ENCODE measurements at regions not wholly inside any gene's neighbourhood (a gene's known extent, or its start where the extent isn't known, plus 50 kb on each side); places are given as distances from the start of the nearest gene placed in this dataset.
"Not testable (repeated sequence)": the region's sequence is repeated elsewhere in the genome, so short reads cannot be mapped to it uniquely, and the experiment has no call there.

DNA sequence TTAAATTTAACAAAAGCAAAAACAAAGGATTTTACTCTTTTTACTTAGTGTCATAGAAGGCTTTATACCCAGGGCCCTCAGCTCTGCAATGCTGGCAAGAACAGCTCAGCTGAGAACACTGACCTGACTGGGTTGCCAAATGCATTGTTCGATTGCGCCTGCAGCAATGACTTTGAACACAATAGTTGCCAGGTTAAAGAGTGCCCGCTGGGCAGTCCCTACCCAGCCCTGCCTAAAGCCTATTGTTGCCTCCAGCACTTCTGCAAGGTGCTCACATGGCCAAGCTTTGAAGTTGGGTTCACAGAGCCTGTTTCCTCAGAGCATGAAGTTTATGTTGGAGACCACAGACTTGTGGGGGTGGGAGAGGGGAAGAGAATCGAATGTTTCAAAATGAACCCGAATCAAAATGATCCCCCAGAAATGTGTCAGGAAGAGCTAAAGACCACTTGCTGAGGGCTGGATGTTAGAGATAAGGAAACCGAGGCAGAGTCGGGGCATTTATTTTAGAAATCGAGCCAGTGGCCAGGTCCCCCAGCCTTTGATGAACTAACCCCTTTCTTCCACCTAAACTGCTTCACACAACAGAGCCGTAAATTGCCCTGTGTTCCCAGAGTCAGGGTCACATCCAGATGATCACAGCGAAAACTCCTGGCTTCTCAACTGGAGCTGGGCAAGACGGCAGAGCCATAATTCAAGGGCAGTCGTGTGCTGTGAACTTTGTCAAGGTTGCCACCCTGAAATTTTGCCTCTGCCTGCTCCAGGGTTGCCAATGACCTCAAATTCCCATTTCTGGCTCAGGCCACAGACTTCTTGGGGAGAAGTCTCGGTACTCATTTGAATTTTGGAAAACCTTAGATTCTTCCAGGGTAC is 55.0 kb downstream of the FOXA2 start:
- DNase-seq (ENCODE audit: low read depth), result no peak

DNA sequence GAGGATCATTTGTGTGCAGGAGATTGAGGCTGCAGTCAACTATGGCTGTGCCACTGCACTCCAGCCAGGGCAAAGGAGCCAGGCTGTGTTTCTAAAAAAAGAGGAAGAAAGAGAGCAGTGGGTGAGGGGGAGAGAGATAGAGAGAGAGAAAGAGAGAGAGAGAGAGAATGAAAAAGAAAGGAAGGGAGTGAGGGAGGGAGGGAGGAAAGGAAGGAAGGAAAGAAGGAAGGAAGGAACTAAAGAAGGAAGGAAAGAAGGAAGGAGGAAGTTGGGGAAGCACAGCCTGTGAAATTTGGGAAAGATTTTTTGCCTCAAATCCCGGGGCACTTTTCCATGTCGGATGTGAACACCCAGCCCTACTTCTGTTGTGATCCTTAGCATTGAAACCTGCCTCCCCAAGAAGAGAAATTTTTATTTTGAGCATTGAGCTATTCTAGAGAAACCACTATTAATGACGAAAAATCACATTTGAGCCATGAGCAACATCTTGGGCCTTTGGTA is 57.8 kb downstream of the FOXA2 start:
- DNase-seq (ENCODE audit: low read depth), result no peak

DNA sequence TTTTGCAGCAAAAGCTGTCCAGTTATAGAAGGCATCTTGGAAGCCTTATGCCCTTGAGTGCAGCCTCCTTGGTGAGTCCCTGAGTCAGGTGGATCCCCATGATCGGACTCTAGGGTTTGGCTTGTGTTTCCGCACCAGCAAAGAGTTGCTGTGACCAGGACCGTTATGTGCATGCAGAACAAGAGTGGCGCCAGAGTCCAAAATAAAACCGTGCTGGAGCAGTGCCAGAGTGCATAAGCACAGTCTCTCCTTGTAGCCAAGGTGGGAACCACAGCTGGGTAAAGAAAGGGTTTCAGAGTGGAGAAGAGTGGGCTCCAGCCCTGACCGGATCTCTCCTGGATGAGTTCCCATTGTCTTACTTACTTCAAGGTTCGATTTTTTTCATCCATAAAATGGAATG is 58.6 kb downstream of the FOXA2 start:
- DNase-seq (ENCODE audit: low read depth), result no peak

DNA sequence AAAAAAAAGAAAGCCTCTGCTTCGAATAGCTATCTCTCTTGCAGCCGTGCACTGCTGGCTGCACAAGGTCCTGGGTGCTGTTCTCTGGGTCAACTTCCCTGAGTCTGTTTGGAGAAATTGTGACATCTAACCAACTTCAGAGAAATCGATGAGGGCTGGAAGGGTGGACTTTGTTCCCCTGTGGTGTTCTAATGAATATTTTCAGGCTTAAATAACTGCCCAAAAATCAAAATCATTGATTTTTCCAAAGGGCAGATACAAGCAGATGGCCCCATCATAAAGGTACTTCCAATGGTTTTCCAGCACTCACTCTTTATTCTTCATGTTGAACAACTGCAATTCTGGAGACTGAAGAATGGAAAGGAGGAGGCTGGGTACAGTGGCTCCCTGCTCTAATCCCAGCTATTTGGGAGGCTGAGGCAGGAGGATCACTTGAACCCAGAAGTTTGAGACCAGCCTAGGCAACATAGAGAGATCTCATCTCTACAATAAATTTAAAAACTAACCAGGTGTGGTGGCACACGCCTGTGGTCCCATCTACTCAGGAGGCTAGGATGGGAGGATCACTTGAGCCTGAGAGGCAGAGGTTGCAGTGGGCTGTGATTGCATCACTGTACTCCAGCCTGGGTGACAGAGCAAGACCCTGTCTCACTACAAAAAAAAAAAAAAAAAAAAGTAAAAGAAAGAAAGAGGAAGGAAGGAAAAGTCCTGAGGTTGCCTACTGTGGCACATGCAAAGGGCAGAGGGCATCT is 59.1 kb downstream of the FOXA2 start:
- DNase-seq (ENCODE audit: low read depth), result no peak

DNA sequence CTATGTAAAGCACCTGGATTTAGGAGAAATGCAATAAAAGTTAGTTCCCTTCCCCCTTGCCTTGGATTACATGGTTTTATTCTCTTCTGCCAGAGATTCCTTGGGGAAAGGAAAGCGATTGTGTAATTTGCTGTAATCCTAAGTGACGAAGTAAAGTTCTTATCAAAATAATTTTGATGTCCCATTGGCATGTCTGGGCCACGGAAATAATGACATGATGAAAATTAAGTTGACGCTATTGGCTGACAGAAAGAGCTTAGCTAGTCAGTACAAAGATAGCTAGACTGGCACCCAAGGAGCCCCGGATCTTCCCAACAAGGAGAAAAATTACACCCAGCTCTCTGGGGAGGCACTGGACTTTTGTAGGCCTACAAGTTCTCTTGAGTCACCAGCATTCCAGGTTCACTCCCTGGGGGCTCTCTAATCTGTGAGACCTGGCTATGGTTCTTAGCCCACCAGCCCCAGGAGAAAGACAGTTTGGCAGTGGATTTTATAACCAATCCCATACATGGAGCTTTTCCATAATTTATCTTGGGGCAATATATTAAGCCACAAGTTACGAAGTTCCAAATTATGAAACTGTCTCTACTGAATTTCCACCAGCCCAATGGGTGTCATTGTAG is 59.9 kb downstream of the FOXA2 start:
- DNase-seq (ENCODE audit: low read depth), result no peak

DNA sequence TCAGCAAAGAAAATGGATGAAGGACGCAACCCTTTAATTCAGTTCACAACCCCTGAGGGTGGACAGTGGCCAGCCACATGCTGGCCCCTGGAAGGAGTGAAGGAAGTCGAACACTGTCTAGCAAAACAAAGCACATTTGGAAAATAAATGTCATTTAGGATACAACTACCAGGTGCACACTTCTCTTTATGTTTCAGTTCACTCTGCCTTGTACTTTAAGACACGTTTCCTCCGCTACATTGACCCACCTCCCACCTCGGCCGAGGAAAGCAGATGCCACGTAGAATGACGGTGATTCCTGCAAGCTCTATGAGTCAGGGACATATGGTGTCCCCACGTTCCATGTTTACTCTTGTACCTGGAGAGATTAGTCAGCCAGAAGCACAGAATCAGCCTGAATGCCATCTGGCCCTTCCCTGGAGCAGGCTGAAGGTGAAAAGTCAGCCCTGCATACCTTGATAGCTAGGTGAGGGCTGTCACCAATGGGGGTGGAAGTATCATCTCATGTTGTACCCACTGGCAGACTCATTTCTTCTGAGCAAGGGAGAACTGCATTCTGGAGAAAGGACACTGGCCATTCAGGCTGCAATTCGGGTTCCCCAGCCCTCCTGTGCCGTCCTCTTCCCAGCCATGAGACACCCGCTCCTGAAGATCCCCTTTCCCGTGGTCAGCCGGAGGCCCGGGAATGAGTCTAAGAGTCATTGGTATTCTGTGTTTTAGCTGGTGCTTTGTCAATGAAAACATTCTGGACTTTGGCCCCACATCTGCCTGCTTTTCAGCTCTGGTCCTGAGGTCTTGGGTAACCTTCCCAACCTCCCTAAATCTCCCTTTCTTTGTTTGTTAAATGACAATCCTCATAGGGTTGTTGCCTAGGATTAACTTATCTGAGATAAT is 60.6 kb downstream of the FOXA2 start:
- DNase-seq (ENCODE audit: low read depth), result no peak

DNA sequence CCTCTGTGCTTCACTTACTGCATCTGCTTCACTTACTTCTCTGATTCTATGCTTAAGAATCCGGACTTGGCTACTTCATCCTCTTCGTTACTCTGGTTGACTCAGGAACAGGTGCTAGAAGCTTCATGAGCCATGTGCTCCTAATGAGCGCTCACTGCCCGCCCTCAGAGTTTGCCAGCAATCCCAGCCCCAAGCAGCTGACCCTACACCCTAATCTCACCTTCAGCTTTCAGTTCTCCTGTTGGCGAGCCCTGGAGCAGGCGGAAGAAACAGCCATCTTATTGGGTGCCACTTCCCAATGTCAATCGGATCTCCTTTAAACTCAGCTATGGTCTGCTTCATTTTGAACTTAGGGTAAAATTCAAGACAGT is 61.3 kb downstream of the FOXA2 start:
- DNase-seq (ENCODE audit: low read depth), result no peak

DNA sequence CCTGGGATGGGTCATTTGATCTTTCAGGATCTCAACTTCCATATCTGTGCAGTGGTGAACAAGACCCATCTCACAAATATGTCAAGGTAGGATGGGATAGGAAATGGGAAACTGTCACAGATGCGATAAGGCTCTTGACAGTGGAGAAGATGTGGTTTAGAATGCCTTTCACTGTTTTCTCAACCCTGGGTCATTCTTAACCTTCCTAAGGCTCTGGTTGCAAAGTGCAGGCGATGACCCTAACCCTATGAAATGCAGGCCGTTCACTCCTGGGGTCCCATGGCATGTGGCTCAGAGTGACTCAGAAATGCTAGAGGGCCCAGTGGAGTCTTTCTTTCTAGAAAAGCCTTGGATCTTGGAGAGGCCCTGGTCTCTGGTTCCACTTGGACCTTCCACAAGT is 61.7 kb downstream of the FOXA2 start:
- no peak for DNase-seq (ENCODE audit: low read depth)

DNA sequence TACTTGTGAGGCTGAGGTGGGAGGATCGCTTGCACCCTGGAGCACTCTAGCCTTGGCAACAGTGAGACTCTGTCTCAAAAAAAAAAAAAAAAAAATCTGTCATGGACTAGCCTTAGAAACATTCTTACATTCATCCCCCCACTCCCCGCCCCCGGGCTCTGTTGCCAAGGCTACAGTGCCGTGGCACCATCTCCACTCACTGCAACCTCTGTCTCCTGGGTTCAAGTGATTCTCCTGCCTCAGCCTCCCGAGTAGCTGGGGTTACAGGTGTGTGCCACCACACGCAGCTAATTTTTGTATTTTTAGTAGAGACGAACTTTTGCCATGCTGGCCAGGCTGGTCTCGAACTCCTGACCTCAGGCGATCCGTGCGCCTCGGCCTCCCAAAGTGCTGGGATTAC is 62.4 kb downstream of the FOXA2 start:
- not testable (repeated sequence) for DNase-seq (ENCODE audit: low read depth)

DNA sequence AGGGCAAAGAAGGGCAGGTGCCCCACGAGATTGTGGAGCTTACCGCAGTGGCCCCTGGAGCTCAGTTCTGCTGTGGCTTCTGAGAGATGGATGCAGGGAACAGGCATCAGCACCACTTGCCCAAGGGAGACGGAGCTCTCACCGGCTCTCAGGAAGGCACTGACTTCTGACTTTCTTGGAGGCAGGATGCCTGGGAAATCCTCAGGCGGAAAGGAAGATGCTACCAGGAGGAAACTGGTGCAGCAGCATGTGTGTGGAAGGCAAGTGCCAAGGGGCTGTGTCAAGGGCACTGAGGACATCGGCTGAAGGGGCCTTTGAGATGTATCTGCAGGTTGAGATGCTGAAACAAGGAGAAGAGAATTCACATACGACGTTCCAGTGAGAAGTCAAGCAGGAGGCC is 64.0 kb downstream of the FOXA2 start:
- DNase-seq (ENCODE audit: low read depth), result no peak

DNA sequence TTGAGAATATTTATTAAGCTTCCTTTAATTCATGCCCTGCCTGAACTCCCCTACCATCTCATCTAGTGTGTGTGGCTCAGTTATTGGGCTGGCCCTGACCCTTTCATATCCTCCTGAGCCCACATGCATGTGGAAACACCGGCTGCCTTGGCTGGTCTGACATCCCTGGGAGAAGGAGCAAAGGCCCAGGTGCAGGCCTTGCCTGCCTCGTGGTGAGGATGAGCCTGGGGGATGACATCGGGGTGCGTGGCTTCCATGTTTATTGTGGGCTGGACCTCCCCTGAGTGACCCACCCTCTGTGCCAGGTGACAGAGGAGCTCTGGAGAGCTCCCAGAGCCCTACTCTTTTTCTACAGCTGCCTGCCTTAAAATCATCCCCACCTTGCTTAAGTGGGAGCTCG is 69.1 kb downstream of the FOXA2 start:
- DNase-seq (ENCODE audit: low read depth), result no peak

DNA sequence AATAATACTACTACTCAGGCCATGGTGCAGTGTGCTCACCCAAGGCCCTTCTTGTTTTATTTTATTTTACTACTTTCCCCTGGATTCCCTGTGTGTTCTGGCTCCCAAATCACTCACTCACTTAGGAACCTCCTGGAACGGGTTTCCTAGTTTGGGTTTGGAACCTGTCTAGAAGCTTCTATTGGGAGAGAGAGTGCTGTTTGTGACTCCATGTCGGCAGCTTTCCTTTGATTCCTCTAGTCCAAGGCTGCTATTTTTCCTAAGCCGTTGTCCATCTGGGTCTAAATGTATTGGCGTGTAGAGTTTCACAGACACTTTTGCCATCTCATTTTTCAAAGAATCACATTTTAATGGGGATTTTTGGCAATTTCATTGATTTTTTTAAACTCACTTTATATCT is 70.8 kb downstream of the FOXA2 start:
- DNase-seq (ENCODE audit: low read depth), result no peak

DNA sequence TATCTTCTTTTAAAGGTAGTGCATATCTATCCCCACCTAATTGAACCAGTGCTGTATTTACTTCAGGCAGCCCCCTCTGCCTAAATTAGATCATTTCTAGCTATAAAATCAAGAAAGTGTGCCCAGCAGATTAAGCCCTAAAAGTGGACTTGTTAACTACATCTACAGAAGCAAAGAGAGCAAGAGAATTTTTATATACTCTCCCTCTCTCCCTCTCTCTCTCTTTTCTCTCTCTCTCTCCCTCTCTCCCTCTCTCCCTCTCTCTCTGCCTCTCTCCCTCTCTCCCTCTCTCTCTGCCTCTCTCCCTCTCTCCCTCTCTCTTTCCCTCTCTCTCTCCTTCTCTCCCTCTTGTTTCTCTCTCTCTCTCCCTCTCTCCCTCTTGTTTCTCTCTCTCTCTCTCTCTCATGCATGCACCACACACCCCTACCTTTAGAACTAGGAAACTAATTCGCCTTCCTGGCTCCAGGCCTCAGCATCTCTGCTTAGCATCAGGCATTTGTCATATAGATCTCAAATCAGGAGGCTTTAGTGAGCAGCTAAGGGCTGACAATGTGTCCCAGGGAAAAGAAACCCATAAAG is 71.4 kb downstream of the FOXA2 start:
- DNase-seq (ENCODE audit: low read depth), result no peak

DNA sequence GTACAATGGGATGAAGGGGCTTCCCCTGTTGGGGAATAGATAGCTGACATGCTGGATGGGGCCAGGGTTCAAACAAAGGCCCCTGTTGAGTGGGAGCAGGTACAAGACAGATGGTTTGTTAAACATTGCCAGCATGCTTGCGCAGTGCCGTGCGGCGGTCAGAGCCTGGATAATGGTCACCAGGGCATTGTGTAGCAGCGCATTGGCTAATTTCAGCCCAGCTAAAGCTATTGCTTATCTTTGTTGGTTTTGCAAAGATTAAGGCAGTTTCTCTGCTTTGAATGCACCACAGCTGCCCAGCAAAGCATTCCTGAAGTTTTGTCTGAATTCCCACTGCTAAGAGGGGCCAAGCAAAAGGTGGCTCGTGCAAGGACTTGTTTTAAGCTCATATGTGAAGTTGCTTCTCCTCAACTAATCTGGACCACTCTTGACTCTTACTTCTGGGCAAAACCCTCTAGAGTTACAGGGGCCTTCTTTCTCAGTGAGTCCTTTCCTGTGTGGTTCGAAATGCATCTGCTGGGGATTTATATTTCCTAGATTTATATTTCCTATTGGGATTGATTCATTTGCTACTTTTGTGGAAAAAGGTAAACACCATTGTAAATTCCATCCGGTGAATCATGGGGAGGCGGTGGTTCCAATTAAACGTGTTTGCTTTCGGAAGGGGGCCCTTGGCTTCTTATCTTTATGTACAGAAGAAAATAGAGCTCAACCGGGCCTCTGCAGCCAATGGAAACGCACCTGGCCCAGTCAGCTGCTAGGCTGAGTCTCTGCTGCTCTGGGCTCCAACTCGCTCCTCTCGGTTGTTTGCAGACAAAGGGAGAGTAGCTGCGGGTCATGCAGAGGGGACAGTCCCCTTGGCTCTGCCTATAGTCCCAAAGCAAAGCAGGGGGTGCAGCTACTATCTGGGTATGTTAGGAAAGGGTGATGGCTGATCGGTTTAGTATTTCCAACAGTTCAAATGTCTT is 72.1 kb downstream of the FOXA2 start:
- DNase-seq (ENCODE audit: low read depth), result peak; percentile 91

DNA sequence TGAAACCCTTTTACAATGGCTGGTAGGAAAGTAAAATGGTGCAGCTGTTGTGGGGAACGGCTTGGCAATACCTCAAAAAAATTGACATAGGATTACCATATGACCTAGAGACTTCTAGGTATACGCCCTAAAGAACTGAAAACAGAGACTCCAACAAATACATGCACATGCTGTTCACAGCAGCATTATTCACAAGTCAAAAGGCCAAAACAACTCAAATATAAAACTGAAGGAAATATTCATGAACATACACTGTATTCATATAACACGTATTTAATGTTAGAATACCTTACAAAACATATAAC is 74.6 kb downstream of the FOXA2 start:
- no peak for DNase-seq (ENCODE audit: low read depth)

DNA sequence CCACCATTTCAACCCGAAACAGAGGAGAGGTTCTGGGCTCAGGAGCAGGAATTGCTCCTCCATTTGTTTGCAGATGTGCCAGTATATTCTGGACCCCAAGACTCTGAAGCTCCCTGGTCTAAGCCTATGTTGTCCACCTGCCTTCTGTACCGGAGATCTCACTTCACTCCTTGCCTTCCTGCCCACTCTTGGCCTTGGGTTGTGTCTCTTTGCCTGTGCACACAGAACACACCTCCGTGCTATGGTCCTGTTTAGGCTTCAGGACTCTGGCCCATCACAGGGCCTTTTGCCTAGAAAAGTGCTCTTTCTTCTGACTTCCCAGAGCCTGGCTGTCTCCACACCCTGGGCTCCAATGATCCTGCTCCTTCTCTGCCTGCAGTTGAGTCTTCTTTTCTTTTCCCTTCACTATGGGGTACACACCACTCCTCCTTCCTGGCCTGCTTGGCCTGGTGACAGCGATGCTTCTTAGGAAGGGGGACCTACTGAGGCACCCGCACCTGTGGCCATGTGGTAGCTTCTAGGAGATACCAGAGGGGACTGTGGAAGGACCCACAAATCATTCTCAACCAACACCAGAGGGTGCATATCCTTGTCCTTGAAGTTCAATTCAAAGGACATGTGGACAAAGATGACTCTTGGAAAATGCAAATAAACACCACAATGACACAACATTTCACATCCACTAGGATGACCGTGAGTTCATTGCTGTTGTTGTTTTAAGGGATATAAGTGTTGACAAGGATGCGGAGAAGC is 75.1 kb downstream of the FOXA2 start:
- DNase-seq (ENCODE audit: low read depth), result no peak

DNA sequence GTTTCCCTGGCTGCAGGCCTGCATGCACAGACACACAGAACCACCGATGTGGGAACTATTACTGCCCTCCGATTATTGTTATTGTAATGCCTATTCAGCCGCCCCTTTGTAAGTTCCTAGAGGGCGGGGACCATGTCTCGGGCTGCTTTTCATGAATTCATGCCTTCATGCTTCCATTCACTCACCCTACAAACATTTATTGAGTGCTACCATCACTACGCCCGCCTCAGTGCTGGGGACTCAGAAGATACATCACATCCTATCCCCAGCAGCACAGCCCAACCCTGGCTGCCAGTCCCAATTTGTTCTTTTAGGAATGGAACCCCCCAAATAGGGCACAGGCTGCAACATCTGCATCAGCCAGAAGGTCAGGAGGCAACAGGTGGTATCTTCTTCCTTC is 75.9 kb downstream of the FOXA2 start:
- no peak for DNase-seq (ENCODE audit: low read depth)

DNA sequence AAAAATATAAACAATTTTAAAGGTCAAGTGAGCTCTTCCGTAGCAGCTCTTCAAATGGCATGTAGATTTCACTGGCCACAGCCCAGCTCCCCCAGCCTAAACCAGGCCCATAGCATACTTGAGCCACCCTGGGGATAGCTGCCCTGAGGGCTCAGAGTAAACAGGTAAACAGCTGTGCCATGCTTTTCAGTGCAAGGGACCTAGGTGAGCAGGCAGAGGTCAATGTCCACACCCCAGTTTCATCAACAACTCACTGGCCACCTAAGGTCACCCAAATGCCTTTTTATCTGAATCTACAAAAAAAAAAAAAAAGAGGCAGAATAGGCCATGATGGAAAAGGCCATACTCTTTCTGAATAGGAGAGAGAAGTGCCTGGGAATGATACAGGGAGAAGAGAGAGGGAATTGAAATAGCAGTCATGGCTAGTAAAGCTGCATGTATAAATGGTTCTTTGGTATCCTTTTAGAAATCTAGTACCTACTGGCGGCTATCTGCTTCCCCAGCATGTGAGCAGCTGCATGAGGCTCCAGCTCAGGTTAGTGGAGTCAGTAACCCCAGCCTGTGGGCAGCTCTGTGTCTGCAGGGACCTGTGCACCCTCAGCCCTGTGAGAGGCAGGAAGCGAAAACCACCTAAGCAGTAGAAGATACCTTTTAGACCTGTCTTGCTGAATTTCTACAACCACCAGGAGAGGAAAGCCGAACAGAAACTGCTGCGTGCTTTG is 77.0 kb downstream of the FOXA2 start:
- no peak for DNase-seq (ENCODE audit: low read depth)

All from HT1080 (cell line).